Left renal pelvis (tissue), 4 donors: ENCODE measurements at regions not wholly inside any gene's neighbourhood (a gene's known extent, or its start where the extent isn't known, plus 50 kb on each side); places are given as distances from the start of the nearest gene placed in this dataset.
"Not testable (repeated sequence)": the region's sequence is repeated elsewhere in the genome, so short reads cannot be mapped to it uniquely, and the experiment has no call there.

Source experiments
- DNase-seq, 4 donors: peaks; one replicate each; pipeline ENCODE4 v3.0.0-alpha.2; 2013; ENCODE audit warnings: low read depth in 4 of 4, low spot score in 3 of 4

DNA sequence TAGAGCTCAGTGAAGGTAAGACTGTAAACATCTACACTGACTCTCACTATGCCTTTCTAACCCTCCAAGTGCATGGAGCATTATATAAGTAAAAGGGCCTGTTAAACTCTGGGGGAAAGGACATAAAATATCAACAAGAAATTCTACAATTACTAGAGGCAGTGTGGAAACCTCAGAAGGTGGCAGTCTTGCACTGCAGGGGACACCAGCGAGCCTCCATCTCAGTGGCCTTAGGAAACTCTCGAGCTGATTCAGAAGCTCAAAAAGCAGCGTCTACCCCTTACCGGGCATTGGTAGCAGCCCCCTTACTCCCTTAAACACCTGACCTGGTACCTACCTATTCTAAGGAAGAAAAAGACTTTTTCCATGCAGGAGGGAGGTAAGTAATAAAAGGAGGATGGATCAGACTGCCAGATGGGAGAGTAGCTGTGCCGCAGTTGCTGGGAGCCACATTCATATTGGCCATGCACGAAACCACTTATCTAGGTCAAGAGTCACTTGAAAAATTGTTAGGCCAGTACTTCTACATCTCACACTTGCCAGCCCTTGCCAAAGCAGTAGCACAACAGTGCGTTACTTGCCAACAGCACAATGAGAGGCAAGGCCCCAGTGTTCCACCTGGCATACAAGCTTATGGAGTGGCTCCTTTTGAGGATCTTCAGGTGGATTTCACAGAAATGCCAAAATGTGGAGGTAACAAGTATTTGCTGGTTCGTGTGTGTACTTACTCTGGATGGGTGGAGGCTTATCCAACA lies 258.8 kb upstream of the PRKX start:
- DNase-seq: not testable (repeated sequence)

DNA sequence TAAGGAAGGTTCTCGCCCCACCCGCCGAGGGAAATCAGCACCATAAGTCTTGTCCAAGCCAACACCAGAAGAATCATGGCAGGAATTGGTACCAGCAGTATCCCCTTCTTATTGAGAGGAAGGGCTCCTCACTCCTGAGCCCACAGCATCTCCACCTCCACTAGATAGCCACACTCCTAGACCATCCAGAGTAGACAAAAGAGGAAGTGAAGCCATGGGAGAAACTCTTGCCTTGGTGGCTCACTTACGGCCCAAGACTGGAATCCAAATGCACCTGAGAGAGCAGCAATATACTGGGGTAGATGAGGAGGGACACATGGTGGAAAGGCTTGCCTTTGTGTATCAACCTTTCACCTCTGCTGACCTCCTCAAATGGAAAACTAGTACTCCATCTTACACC lies 255.3 kb upstream of the PRKX start:
- no peak for DNase-seq

GRCh38 chrX:3963980-3964379 lies 250.5 kb upstream of the PRKX start:
- DNase-seq: no peak

DNA sequence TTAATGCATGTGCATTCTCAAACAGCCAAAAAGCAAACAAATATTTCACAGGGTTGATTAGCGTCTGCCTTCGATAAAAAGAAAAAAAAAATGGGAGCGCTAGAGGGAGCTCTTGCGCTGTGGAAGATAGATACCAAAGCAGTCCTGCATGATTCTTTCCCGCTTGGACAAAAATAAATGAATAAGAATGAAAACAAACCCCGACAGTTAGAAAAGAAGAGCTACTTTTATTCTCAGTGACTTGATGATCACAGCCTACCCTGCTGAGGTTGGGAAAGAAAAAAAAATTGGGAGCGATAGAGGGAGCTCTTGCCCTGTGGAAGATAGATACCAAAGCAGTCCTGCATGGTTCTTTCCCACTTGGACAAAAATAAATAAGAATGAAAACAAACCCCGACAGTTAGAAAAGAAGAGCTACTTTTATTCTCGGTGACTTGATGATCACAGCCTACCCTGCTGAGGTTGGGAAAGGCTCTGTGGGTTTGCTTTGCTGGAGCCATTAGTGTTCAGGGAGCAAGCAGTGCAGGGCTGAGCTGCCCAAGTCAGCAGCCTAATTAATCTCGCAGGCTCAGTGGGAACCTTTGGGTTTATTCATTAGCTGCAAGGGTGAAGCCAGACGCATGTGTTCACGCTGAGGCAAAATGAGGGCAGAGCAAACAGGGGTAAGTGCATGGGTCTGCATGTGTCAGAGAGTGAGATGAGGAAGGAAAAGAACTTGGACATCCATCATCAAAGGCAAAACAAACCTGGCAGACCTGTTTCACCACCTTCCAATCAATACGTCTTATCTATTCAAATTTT lies 249.3 kb upstream of the PRKX start:
- DNase-seq: peak in 1 of 4 donors; percentile 11

DNA sequence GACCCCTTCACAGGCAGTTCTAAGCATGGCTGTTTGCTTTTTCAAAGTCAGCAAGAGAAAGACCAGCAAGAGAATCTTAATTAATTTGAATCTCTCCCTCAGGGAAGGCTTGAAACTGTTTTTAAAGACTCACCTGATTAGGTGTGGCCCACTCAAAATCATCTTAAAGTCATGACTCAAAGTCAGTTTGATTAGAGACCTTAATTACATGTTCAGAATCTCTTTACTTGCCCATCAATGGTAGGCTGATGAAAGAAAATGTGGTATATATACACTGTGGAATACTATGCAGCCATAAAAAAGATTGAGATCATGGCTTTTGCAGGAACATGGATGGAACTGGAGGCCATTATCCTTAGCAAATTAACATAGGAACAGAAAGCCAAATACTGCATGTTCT lies 247.5 kb upstream of the PRKX start:
- no peak for DNase-seq

DNA sequence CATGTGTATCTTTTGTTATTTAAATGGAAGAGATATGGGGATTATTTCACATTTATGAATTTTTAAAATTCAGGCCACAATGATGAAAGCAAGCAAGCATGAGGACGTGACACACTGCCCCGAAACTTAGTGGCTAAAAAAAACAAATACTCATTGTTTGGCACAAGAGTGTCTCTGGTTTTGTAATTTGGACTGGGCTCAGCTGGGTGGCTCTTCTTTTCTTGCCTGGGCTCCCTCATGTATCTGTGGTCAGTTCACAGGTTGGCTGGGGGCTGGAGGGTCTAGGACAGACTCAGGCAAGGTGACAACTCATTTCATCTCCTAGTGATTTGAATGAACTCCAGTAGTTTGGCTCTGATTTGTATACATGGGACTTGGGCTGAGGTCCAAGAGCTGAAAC lies 238.4 kb upstream of the PRKX start:
- no peak for DNase-seq

GRCh38 chrX:3950373-3950772 lies 236.9 kb upstream of the PRKX start:
- DNase-seq: no peak

- no peak for DNase-seq
These were observed 230.5 kb upstream of the PRKX start for GRCh38 chrX:3943965-3944364.

GRCh38 chrX:3940000-3940610 lies 226.7 kb upstream of the PRKX start:
- peak in 1 of 4 donors; percentile 21 for DNase-seq

DNA sequence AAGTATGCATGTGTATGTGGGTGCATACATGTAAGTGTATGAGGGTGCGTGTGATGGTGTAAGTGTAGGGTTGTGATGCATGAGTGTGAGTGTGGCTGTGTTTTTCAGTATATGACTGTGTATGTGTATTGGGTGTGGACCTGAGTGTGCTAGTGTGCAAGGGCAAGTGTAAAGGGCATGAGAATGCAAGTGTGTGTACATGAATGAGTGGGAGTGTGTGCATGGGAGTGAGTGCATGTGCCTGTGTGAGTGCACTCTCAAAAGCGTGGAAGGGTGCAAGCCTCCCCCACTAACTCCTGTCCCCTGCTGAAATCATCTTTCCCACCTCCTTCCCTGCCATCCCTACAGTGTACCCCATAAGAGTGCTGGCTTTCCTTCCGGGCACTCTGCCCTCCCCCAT lies 225.1 kb upstream of the PRKX start:
- DNase-seq: no peak

- DNase-seq: not testable (repeated sequence)
These were observed 221.7 kb upstream of the PRKX start for GRCh38 chrX:3935196-3935595.

DNA sequence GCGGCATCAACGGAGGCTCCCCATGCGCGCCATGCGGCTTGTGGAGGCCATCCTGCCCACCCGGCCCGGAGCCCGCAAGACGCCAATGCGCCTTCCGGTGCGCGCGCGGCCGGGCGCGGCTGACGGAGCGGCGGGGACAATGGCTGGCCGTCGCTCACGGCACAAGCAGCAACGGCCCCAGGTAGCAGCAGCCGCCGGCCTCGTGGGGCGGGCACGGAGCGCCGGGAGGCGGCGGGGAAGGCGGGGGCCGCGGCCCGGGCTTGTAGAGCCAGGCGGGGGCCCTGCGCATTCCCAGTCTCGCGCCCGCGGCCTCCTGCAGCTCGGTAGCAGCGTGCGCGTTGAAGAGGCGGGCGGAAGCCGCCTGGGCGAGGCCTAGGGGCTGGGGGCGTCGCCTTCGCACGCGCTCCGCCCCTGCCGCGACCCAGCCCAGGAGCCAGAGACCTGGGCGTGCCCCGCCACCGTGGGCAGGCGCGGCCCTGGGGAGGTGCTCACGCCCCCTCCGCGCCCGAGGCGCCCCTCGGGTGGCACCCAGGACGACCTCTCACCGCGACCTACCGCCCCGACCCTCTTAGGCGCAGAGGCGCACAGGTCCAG lies 207.1 kb upstream of the PRKX start:
- DNase-seq: not testable (repeated sequence)

DNA sequence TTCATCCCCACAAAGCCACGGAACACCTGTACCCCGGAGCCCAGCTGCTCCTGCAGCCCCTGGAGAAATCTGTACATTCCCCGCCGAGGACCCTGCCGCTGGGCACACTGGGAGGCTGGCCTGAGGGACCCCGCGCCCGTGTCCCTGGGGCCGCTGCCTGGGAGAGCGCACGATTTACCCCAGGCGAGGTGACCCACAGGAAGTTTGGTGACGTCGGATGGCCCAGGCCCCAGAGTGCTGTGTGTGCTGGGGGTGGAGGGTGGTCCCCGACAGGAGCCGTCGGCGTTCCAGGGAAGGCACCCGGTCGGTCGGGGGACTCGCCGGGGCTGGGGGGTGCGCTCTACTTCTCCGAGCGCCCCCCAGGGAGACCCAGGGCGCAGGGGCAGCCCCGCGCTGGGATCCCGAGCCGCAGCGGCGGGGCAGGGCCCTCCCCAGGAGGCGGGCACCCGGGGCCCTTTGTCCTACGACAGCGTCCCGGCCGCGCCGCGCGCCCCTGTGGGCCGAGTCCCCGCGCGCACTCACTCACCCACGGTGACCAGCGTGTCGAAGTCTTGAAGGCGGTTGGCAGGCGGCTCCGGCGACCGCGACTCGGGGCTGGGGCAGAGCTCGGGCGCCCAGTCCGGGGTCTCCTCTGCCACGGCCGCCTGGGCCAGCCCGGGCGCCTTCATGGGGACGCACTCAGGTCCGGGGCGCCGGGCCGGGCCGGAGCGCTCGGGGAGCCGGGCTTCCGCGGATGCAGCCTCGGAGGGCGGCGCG lies 206.4 kb upstream of the PRKX start:
- not testable (repeated sequence) for DNase-seq

DNA sequence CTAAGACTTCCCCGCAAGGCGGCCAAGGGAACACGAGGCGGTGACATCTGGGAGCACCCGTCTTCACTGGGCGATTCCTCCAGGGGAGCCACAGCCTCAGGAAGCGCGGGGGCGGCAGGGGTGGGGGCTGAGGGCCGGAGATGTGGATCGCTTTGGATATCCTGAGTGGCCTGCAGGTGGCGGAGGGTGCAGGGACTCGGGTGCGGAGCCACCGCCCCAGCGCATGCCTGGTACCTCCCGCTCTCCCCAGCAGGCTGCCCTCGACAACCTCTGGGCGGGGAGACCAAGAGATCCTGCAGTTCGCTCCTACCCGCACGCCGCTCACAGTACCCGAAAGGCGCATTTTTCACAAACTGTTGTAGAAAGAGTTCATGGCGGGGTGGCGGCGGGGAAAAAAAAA lies 201.4 kb upstream of the PRKX start:
- not testable (repeated sequence) for DNase-seq

- not testable (repeated sequence) for DNase-seq
These were observed 200.6 kb upstream of the PRKX start for GRCh38 chrX:3914059-3914458.

GRCh38 chrX:3911012-3911411 lies 197.6 kb upstream of the PRKX start:
- not testable (repeated sequence) for DNase-seq

DNA sequence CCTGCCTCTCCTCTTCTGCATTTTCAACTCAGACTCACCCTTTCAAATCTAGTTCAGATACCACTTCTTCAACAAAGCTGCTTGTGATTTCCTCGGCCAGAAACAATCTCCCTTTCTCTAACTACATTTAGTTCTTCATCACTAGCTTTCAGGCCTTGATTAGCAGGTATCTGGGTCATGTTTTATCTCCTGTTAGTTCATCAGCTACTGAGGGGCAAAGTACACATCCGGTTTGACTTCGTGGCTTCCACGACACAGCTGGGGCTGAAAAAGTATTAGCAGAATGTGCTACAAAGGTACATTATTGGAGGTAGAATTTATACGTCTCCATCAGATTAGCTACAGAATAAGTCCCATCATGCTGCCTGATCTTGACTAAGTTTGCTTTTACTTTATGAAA lies 197.2 kb upstream of the PRKX start:
- DNase-seq: not testable (repeated sequence)

DNA sequence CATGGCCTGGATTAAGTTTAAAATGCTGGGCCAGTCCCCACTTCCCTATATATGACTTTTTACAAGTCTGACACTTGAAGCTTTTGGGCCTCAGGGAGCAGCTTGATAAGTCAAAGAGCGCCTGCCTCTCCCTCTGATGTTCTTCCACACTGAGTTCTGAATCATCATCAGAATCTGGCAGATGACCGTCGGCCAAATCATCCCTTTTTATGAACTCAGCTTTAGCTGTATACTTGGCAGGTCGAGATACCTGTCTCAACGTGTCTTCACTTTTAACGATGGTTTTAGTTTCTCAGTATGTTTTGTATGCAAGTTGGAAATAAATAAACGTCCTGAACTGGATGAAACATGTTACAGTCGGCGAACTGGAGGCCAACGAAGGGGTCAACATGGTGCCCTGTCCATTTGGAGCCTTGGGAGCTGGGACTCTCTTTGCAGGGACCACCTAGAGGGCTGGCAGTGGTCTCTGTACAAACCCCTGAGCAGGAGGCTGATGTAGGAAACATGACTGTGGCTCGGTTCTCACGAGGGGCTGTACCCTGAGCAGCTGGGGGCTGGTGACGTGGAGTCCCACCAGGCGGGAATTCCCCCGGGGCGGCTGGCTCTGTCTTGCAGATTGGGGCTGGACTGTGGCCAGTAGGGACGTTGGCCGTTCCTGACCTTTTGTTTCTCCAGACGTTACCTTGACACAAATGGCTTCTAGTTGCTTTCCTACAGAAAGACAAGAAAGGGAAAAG lies 192.2 kb upstream of the PRKX start:
- not testable (repeated sequence) for DNase-seq

DNA sequence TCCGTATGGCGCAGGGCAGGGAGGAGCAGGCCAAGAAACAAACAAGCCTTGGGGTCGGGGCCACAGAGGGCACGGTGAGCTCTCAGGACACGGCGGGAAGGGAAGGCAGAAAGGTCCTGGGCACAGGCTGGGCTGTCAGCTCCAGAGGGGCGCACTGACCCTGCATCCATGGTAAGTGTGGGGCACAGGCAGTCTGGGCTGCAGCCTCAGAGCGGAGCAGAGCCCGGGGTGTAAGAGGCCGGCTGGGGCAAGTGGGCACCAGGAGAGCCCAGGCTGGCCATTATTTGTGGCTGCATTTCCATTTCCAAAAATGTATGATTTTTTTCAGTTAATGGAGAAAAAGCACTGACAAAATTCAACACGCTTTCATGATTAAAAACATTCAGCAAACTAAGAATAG lies 188.8 kb upstream of the PRKX start:
- DNase-seq: not testable (repeated sequence)

GRCh38 chrX:3896755-3897154 lies 183.3 kb upstream of the PRKX start:
- not testable (repeated sequence) for DNase-seq
